ENCODE measurements at regions not wholly inside any gene's neighbourhood (a gene's known extent, or its start where the extent isn't known, plus 50 kb on each side); places are given as distances from the start of the nearest gene placed in this dataset.

GRCh38 chr7:20267482-20267881 lies 50.3 kb upstream of the MACC1 start:
- Histone ChIP-seq H3K36me3 (ENCODE audit: control insufficient read depth in 4 of 4, insufficient read depth in 4 of 4, low read length in 3 of 4) (no peaks in the 10 kb centered on the region), H3K27me3 (replicated peaks in 2 of 5; ENCODE audit: control insufficient read depth in 4 of 5, insufficient read depth in 5 of 5, low read length in 4 of 5) (no peaks in the 10 kb centered on the region), H3K4me3 (ENCODE audit: control insufficient read depth in 1 of 7, extremely low read depth in 1 of 7, insufficient read depth in 4 of 7, low read depth in 2 of 7, low read length in 6 of 7) (no peak overlapping the region), H3K27ac (ENCODE audit: insufficient read depth in 1 of 2, low read depth in 1 of 2, low read length in 2 of 2, poor library complexity in 1 of 2, severe bottlenecking in 2 of 2) (no peak overlapping the region), H3K9me3 (ENCODE audit: control extremely low read depth in 1 of 5, control insufficient read depth in 4 of 5, insufficient read depth in 2 of 5, low read depth in 1 of 5, low read length in 4 of 5) (no peaks in the 10 kb centered on the region), H3K4me1 (ENCODE audit: control extremely low read depth in 1 of 4, control insufficient read depth in 4 of 4, insufficient read depth in 4 of 4, low read length in 3 of 4) (peaks cover 0 to 4% (median 0%) of the 10 kb centered on the region in 4 experiments)
- WGBS (ENCODE audit: insufficient coverage) = 50% methylated on average over 4 of the region's 4 CpGs
- CTCF ChIA-PET = interaction anchor here (0.8 to 1.6 kb wide), 7 partner anchors 8 to 109 kb away, joined by 3 to 5 read pairs (median 4); no protein-coding TSS in a partner anchor
- peak; percentile 12 to 73 (median 66) for DNase-seq
- POLR2A ChIA-PET = no interaction called here

- WGBS (ENCODE audit: insufficient coverage) = 100% methylated on average over 1 of the region's 1 CpG
- DNase-seq = no peak
- H3K4me3 ChIP-seq (ENCODE audit: control insufficient read depth in 1 of 7, extremely low read depth in 1 of 7, insufficient read depth in 4 of 7, low read depth in 2 of 7, low read length in 6 of 7) = no peak overlapping the region
- H3K4me1 ChIP-seq (ENCODE audit: control extremely low read depth in 1 of 4, control insufficient read depth in 4 of 4, insufficient read depth in 4 of 4, low read length in 3 of 4) = peaks cover 0 to 4% (median 0%) of the 10 kb centered on the region in 4 experiments
- H3K27ac ChIP-seq (ENCODE audit: insufficient read depth in 1 of 2, low read depth in 1 of 2, low read length in 2 of 2, poor library complexity in 1 of 2, severe bottlenecking in 2 of 2) = no peak overlapping the region
- no peaks in the 10 kb centered on the region for H3K36me3 ChIP-seq (ENCODE audit: control insufficient read depth in 4 of 4, insufficient read depth in 4 of 4, low read length in 3 of 4)
- H3K9me3 ChIP-seq (ENCODE audit: control extremely low read depth in 1 of 5, control insufficient read depth in 4 of 5, insufficient read depth in 2 of 5, low read depth in 1 of 5, low read length in 4 of 5) = no peaks in the 10 kb centered on the region
- H3K27me3 ChIP-seq (replicated peaks in 2 of 5; ENCODE audit: control insufficient read depth in 4 of 5, insufficient read depth in 5 of 5, low read length in 4 of 5) = no peaks in the 10 kb centered on the region
- ChIA-PET CTCF (no interaction called here), POLR2A (no interaction called here)
Observed at GRCh38 chr7:20268824-20269223, 51.6 kb upstream of the MACC1 start.

DNA sequence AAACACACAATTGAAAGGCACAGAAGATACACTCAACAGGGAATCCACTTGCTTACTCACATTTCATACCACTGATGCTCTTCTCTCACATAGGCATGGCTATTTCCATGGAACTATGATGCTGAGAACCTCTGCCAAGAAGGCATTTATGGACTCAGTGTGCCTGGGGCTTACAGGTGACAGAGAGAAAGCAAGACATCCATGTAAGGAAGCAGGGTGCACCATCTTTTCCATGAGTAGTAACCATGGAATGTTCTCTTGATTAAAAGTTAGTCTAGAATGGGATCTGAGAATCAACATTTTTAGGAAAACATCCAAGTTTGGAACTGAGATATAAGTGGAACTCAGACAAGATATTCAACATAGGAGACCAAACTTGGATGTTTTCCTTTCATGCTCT lies 52.5 kb upstream of the MACC1 start:
- no peak for DNase-seq
- Histone ChIP-seq H3K27ac (ENCODE audit: insufficient read depth in 1 of 2, low read depth in 1 of 2, low read length in 2 of 2, poor library complexity in 1 of 2, severe bottlenecking in 2 of 2) (no peak overlapping the region), H3K4me3 (ENCODE audit: control insufficient read depth in 1 of 7, extremely low read depth in 1 of 7, insufficient read depth in 4 of 7, low read depth in 2 of 7, low read length in 6 of 7) (no peak overlapping the region), H3K36me3 (ENCODE audit: control insufficient read depth in 4 of 4, insufficient read depth in 4 of 4, low read length in 3 of 4) (no peaks in the 10 kb centered on the region), H3K27me3 (replicated peaks in 2 of 5; ENCODE audit: control insufficient read depth in 4 of 5, insufficient read depth in 5 of 5, low read length in 4 of 5) (no peaks in the 10 kb centered on the region), H3K4me1 (ENCODE audit: control extremely low read depth in 1 of 4, control insufficient read depth in 4 of 4, insufficient read depth in 4 of 4, low read length in 3 of 4) (peaks cover 0 to 4% (median 0%) of the 10 kb centered on the region in 4 experiments), H3K9me3 (ENCODE audit: control extremely low read depth in 1 of 5, control insufficient read depth in 4 of 5, insufficient read depth in 2 of 5, low read depth in 1 of 5, low read length in 4 of 5) (no peaks in the 10 kb centered on the region)
- CTCF ChIA-PET = no interaction called here
- POLR2A ChIA-PET = no interaction called here

DNA sequence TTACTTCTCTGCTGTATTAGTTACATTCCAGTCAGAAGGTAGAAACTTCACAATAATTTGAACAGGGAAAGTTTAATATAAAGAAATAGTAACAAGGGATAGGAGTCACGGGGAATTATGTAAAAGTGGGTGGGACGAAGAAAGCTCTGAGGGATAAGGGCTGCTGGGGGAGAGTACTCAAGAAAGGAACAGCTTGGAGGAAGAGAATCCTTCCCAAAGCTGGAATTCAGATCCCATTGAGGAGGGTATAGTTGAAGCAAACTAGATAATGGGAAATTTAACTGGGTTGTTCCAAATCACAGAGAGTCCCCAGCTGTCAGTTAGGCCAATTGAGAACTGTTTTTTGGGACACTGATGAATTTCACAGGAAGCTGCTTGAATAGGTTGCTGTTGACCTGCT lies 53.2 kb upstream of the MACC1 start:
- Histone ChIP-seq H3K36me3 (ENCODE audit: control insufficient read depth in 4 of 4, insufficient read depth in 4 of 4, low read length in 3 of 4) (no peaks in the 10 kb centered on the region), H3K27ac (ENCODE audit: insufficient read depth in 1 of 2, low read depth in 1 of 2, low read length in 2 of 2, poor library complexity in 1 of 2, severe bottlenecking in 2 of 2) (no peak overlapping the region), H3K4me3 (ENCODE audit: control insufficient read depth in 1 of 7, extremely low read depth in 1 of 7, insufficient read depth in 4 of 7, low read depth in 2 of 7, low read length in 6 of 7) (no peak overlapping the region), H3K4me1 (ENCODE audit: control extremely low read depth in 1 of 4, control insufficient read depth in 4 of 4, insufficient read depth in 4 of 4, low read length in 3 of 4) (peaks cover 0 to 4% (median 0%) of the 10 kb centered on the region in 4 experiments), H3K9me3 (ENCODE audit: control extremely low read depth in 1 of 5, control insufficient read depth in 4 of 5, insufficient read depth in 2 of 5, low read depth in 1 of 5, low read length in 4 of 5) (no peaks in the 10 kb centered on the region), H3K27me3 (replicated peaks in 2 of 5; ENCODE audit: control insufficient read depth in 4 of 5, insufficient read depth in 5 of 5, low read length in 4 of 5) (no peaks in the 10 kb centered on the region)
- WGBS (ENCODE audit: insufficient coverage) = 100% methylated on average over 2 of the region's 2 CpGs
- CTCF ChIA-PET = interaction anchor here (0.9 to 1.4 kb wide), 3 partner anchors 41 to 97 kb away, joined by 3 to 4 read pairs (median 4); no protein-coding TSS in a partner anchor
- POLR2A ChIA-PET = interaction anchor here (0.7 kb wide), 1 partner anchor 17 kb away, joined by 3 read pairs; no protein-coding TSS in a partner anchor
- DNase-seq = no peak

DNA sequence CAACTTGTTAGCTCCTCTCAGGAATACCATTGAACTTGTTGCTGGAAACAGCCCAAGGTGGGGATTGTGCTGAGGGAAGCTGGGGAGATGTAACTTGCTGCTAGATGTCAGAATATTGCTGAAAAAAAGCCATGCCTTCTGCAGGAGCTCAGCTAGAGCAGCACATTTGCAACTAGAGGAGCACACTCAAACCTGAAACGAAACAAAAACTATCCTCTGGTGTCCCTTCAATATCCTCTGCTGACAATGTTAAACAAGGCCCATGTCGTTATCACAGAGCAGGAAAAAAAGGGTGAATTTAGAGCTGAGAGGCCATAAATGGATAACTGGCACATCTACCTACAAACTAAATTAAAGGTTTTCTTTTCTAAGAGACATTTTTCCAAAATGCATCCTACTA lies 53.7 kb upstream of the MACC1 start:
- no peaks in the 10 kb centered on the region for H3K27me3 ChIP-seq (replicated peaks in 2 of 5; ENCODE audit: control insufficient read depth in 4 of 5, insufficient read depth in 5 of 5, low read length in 4 of 5)
- DNase-seq = peak in 1 of 3 donors; percentile 9
- POLR2A ChIA-PET = interaction anchor here (0.7 kb wide), 1 partner anchor 18 kb away, joined by 3 read pairs; no protein-coding TSS in a partner anchor
- WGBS (ENCODE audit: insufficient coverage) = 100% methylated on average over 1 of the region's 2 CpGs
- peaks cover 0 to 4% (median 0%) of the 10 kb centered on the region in 4 experiments for H3K4me1 ChIP-seq (ENCODE audit: control extremely low read depth in 1 of 4, control insufficient read depth in 4 of 4, insufficient read depth in 4 of 4, low read length in 3 of 4)
- no peak overlapping the region for H3K27ac ChIP-seq (ENCODE audit: insufficient read depth in 1 of 2, low read depth in 1 of 2, low read length in 2 of 2, poor library complexity in 1 of 2, severe bottlenecking in 2 of 2)
- H3K9me3 ChIP-seq (ENCODE audit: control extremely low read depth in 1 of 5, control insufficient read depth in 4 of 5, insufficient read depth in 2 of 5, low read depth in 1 of 5, low read length in 4 of 5) = no peaks in the 10 kb centered on the region
- no peak overlapping the region for H3K4me3 ChIP-seq (ENCODE audit: control insufficient read depth in 1 of 7, extremely low read depth in 1 of 7, insufficient read depth in 4 of 7, low read depth in 2 of 7, low read length in 6 of 7)
- no peaks in the 10 kb centered on the region for H3K36me3 ChIP-seq (ENCODE audit: control insufficient read depth in 4 of 4, insufficient read depth in 4 of 4, low read length in 3 of 4)
- CTCF ChIA-PET = interaction anchor here (0.9 to 1.4 kb wide), 3 partner anchors 40 to 98 kb away, joined by 3 to 4 read pairs (median 4); no protein-coding TSS in a partner anchor

DNA sequence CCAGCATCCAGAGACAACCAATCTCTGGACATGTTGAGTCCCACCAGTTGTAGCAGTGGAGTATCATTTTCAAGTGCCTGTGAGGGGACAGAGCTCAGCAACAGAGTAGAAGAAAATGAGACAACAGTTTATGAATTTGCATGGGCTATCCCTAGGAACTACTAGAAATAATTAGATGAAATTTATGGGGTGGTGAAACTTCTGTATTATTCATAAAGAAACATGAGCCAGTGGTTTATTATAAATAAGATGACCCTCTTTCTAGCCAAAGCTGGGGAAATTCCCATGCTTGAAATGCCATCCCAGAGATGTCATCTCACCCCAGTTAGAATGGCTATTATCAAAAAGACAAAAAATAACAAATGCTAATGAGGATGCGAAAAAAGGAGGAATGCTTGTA lies 55.1 kb upstream of the ITGB8 start:
- no peak overlapping the region for H3K4me3 ChIP-seq (ENCODE audit: control insufficient read depth in 1 of 7, extremely low read depth in 1 of 7, insufficient read depth in 4 of 7, low read depth in 2 of 7, low read length in 6 of 7)
- no peaks in the 10 kb centered on the region for H3K4me1 ChIP-seq (ENCODE audit: control extremely low read depth in 1 of 4, control insufficient read depth in 4 of 4, insufficient read depth in 4 of 4, low read length in 3 of 4)
- H3K36me3 ChIP-seq (ENCODE audit: control insufficient read depth in 4 of 4, insufficient read depth in 4 of 4, low read length in 3 of 4) = no peaks in the 10 kb centered on the region
- CTCF ChIA-PET = interaction anchor here (1.0 kb wide), 1 partner anchor 8 kb away, joined by 4 read pairs; no protein-coding TSS in a partner anchor
- no peaks in the 10 kb centered on the region for H3K9me3 ChIP-seq (ENCODE audit: control extremely low read depth in 1 of 5, control insufficient read depth in 4 of 5, insufficient read depth in 2 of 5, low read depth in 1 of 5, low read length in 4 of 5)
- no CpG with 5 or more reads among the region's 1 CpG for WGBS (ENCODE audit: insufficient coverage)
- no peaks in the 10 kb centered on the region for H3K27me3 ChIP-seq (replicated peaks in 2 of 5; ENCODE audit: control insufficient read depth in 4 of 5, insufficient read depth in 5 of 5, low read length in 4 of 5)
- DNase-seq = no peak
- H3K27ac ChIP-seq (ENCODE audit: insufficient read depth in 1 of 2, low read depth in 1 of 2, low read length in 2 of 2, poor library complexity in 1 of 2, severe bottlenecking in 2 of 2) = no peak overlapping the region
- POLR2A ChIA-PET = no interaction called here

- no peaks in the 10 kb centered on the region for H3K4me1 ChIP-seq (ENCODE audit: control extremely low read depth in 1 of 4, control insufficient read depth in 4 of 4, insufficient read depth in 4 of 4, low read length in 3 of 4)
- H3K27me3 ChIP-seq (replicated peaks in 2 of 5; ENCODE audit: control insufficient read depth in 4 of 5, insufficient read depth in 5 of 5, low read length in 4 of 5) = no peaks in the 10 kb centered on the region
- H3K4me3 ChIP-seq (ENCODE audit: control insufficient read depth in 1 of 7, extremely low read depth in 1 of 7, insufficient read depth in 4 of 7, low read depth in 2 of 7, low read length in 6 of 7) = no peak overlapping the region
- DNase-seq = peak in 2 of 3 donors; percentile 14 to 39
- no peak overlapping the region for H3K27ac ChIP-seq (ENCODE audit: insufficient read depth in 1 of 2, low read depth in 1 of 2, low read length in 2 of 2, poor library complexity in 1 of 2, severe bottlenecking in 2 of 2)
- H3K9me3 ChIP-seq (ENCODE audit: control extremely low read depth in 1 of 5, control insufficient read depth in 4 of 5, insufficient read depth in 2 of 5, low read depth in 1 of 5, low read length in 4 of 5) = no peaks in the 10 kb centered on the region
- WGBS (ENCODE audit: insufficient coverage) = 91% methylated on average over 1 of the region's 2 CpGs
- CTCF ChIA-PET = no interaction called here
- no peaks in the 10 kb centered on the region for H3K36me3 ChIP-seq (ENCODE audit: control insufficient read depth in 4 of 4, insufficient read depth in 4 of 4, low read length in 3 of 4)
- POLR2A ChIA-PET = no interaction called here
Observed at GRCh38 chr7:20276705-20277472, 53.8 kb upstream of the ITGB8 start.
